Kidney (tissue), 13 donors: ENCODE measurements at regions not wholly inside any gene's neighbourhood (a gene's known extent, or its start where the extent isn't known, plus 50 kb on each side); places are given as distances from the start of the nearest gene placed in this dataset.

Experiments
- DNase-seq, 5 donors: peaks; one replicate each; pipeline ENCODE4 v3.0.0-alpha.2; 2013 to 2020
- FAIRE-seq: peaks from 2 replicates; lab custom pipeline; 2012; peaks lifted over from hg19 to GRCh38; lab: Jason Lieb, UNC
- H3K27ac ChIP-seq, 2 donors: one replicate each; pipeline ENCODE4 v1.7.0; 2013; ENCODE audit warnings: low read depth in 2 of 2, low read length in 2 of 2, inconsistent platforms in 1 of 2
- H3K27me3 ChIP-seq: one replicate; pipeline ENCODE4 v1.7.1; 2013; ENCODE audit warnings: low read length, inconsistent platforms; ENCODE audit not compliant: control insufficient read depth, insufficient read depth
- H3K36me3 ChIP-seq, 3 donors: one replicate each; pipeline versions ENCODE4 v1.7.0 to v1.7.1; 2013; ENCODE audit warnings: low read length in 3 of 3, control low read depth in 1 of 3, inconsistent platforms in 1 of 3; ENCODE audit not compliant: insufficient read depth in 3 of 3, control insufficient read depth in 2 of 3
- H3K4me1 ChIP-seq, 3 donors: one replicate each; pipeline versions ENCODE4 v1.7.0 to v1.7.1; 2013; ENCODE audit warnings: low read length in 3 of 3, inconsistent platforms in 1 of 3, low read depth in 1 of 3; ENCODE audit not compliant: control insufficient read depth in 2 of 3, insufficient read depth in 2 of 3
- H3K4me3 ChIP-seq, 3 donors: one replicate each; pipeline versions ENCODE4 v1.7.0 to v1.8.1; 2013; ENCODE audit warnings: low read length in 3 of 3, control low read depth in 1 of 3, inconsistent platforms in 1 of 3
- H3K9ac ChIP-seq, 3 donors: one replicate each; pipeline versions ENCODE4 v1.7.0 to v1.7.1; 2013; ENCODE audit warnings: low read length in 3 of 3, control low read depth in 1 of 3, inconsistent platforms in 1 of 3
- H3K9me3 ChIP-seq, 3 donors: one replicate each; pipeline versions ENCODE4 v1.7.0 to v1.7.1; 2013; ENCODE audit warnings: low read length in 3 of 3, control low read depth in 1 of 3, inconsistent platforms in 1 of 3; ENCODE audit not compliant: control insufficient read depth in 2 of 3, insufficient read depth in 1 of 3
- intact Hi-C: fragments of 100-400 bp; cut with DNase I; formaldehyde crosslinking; loops from one replicate; pipeline ENCODE4 v1.11.1; 2022
- TF ChIP-seq, protein P1 (sequence below): IDR thresholded peaks from 3 replicates; pipeline ENCODE4 v1.5.1; 2012; ENCODE audit warnings: mild to moderate bottlenecking, moderate library complexity, borderline replicate concordance; ENCODE audit not compliant: insufficient read depth; ENCODE audit errors: extremely low read depth
- donor health status: control.
- donor health status: control.
- donor health status: control.
- donor health status: control.
- donor health status: control.
- donor health status: DM: yes; HTN: yes; CAD: no.
- donor health status: Normal renal cell carcinoma (clear cell type).

DNA sequence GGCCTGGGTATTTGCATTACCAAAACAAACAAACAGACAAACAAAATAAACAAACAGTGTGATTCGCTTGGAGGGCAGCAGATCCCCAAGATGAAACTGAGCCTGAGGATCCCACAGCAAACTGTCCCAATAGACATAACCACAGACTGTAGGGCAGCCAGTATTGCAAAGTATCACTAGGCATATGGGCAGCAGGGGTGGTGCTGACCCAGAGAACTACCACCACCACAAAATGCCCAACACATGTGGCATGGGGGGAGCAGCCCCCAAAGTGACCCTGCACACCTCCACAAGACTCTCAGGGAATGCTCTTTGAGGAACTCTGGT lies 330.1 kb downstream of the CYRIA start:
- Histone ChIP-seq H3K36me3 (no peaks in the 10 kb centered on the region), H3K27me3 (no peaks in the 10 kb centered on the region), H3K4me3 (no peak overlapping the region), H3K4me1 (no peaks in the 10 kb centered on the region), H3K27ac (no peak overlapping the region), H3K9ac (no peak overlapping the region), H3K9me3 (peaks cover 0 to 7% (median 4%) of the 10 kb centered on the region in 3 donors)
- DNase-seq, result no peak
- intact Hi-C loops, result no loop called here
- FAIRE-seq, result no peak
- TF ChIP-seq, protein P1, sequence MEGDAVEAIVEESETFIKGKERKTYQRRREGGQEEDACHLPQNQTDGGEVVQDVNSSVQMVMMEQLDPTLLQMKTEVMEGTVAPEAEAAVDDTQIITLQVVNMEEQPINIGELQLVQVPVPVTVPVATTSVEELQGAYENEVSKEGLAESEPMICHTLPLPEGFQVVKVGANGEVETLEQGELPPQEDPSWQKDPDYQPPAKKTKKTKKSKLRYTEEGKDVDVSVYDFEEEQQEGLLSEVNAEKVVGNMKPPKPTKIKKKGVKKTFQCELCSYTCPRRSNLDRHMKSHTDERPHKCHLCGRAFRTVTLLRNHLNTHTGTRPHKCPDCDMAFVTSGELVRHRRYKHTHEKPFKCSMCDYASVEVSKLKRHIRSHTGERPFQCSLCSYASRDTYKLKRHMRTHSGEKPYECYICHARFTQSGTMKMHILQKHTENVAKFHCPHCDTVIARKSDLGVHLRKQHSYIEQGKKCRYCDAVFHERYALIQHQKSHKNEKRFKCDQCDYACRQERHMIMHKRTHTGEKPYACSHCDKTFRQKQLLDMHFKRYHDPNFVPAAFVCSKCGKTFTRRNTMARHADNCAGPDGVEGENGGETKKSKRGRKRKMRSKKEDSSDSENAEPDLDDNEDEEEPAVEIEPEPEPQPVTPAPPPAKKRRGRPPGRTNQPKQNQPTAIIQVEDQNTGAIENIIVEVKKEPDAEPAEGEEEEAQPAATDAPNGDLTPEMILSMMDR, result no peak

DNA sequence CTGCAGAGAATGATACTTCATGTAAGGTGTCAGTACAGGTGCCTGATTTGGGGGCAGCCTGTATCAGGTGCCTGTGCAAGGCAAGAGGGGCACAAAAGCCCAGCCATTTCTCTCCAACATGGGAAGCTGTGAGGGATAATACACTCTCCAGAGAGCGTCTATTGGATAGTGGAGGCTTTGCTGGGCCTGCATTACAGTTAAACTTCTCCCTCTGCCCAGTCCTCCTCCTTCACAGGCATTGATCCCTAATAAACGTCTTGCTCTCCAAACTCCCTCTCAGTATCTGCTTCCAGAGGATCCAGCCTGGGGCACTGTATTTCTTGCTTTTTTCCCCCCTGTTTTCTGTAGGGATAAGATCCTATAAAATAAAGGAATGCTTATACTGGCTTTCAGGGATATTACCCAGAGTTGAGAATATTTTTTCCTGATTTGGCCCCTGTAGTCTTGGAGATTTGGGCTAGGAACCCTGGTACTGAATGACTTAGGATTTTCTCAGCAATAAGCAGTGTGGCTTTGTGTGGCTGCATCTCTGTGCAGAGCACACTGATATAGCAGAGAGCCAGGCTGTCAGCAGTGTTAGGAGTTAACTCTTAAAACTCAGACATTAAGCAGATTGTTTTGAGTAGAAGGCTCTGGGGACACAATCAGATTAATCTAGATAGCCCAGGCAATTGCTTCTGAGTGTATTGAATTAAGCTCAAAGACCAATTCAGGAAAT lies 330.6 kb downstream of the CYRIA start:
- no peak overlapping the region for H3K4me3 ChIP-seq
- intact Hi-C loops, result no loop called here

DNA sequence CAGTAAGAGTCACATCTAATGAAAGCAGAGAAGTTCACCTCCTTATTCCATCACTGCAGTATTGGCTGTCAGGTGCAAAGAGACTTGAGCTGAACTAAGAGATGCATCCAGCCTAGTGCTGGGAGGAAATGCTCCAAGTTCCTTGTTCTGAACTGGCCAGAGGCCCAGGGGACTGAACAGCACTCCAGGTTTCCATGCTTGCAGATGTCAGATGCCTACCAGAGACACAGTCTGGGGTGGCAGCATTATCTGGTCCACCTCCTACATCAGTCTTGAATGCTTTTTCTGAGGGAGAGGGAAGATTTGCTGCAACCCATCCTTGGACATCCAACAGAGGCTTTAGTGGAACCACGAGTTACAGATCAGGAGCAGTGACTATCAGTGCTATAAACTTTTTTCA lies 331.3 kb downstream of the CYRIA start:
- Histone ChIP-seq H3K4me3 (no peak overlapping the region), H3K36me3 (no peaks in the 10 kb centered on the region), H3K4me1 (no peaks in the 10 kb centered on the region), H3K27ac (no peak overlapping the region), H3K9ac (no peak overlapping the region), H3K9me3 (peaks cover 0 to 4% (median 0%) of the 10 kb centered on the region in 3 donors), H3K27me3 (no peaks in the 10 kb centered on the region)
- intact Hi-C loops, result no loop called here
- FAIRE-seq, result no peak
- TF ChIP-seq, protein P1, result no peak
- no peak for DNase-seq

More for the DNA sequence above, 330.6 kb downstream of the CYRIA start:
- H3K27me3 ChIP-seq, result no peaks in the 10 kb centered on the region
- no peak overlapping the region for H3K27ac ChIP-seq
- no peak for DNase-seq
- no peaks in the 10 kb centered on the region for H3K36me3 ChIP-seq
- no peaks in the 10 kb centered on the region for H3K4me1 ChIP-seq
- TF ChIP-seq, protein P1, result no peak
- no peak overlapping the region for H3K9ac ChIP-seq
- FAIRE-seq, result no peak
- H3K9me3 ChIP-seq, result peaks cover 0 to 7% (median 4%) of the 10 kb centered on the region in 3 donors

DNA sequence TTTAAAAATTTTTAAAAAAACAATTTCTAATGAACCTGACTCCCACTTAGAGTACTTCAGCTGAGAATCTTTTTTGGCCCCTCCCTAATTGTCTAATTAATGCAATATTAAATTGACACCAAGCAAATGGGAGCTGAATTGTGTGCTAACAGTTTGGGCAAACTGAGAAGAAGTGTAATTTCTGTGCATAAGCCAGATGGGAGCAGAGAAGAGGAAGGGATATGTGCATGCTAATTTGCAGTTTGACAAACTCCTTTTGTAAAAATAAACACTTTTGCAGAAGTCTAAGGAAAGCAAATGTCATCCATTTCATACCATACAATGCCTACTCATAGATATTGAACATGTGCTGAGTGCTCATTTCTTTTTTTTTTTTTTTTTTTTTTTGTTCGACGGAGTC lies 332.0 kb downstream of the CYRIA start:
- Histone ChIP-seq H3K9me3 (peaks cover 0 to 4% (median 0%) of the 10 kb centered on the region in 3 donors), H3K27me3 (no peaks in the 10 kb centered on the region), H3K36me3 (no peaks in the 10 kb centered on the region), H3K27ac (no peak overlapping the region), H3K4me1 (no peaks in the 10 kb centered on the region), H3K9ac (no peak overlapping the region), H3K4me3 (no peak overlapping the region)
- DNase-seq, result no peak
- TF ChIP-seq, protein P1, result no peak
- intact Hi-C loops, result no loop called here
- FAIRE-seq, result no peak
